ENCODE measurements at regions not wholly inside any gene's neighbourhood (a gene's known extent, or its start where the extent isn't known, plus 50 kb on each side); places are given as distances from the start of the nearest gene placed in this dataset.

DNA sequence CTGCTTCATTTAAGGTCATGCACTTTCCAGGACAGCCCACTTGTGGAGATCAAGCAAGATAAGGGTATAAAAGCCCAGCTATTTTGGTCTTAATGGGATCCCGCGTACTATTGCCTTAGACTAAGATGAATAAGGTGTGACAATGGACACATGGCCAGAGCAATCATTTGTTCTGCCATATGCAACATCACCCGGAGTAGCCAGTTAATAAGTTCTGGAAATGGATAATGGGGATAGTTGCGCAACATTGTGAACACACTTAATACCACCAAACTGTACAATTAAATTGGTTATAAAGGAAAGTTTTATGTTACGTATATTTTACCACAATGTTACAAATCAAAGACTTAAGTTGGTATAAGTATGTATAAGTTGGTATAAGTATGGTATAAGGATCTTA lies 674.5 kb downstream of the HDGFL1 start:
- no peak for DNase-seq (ENCODE audit: low spot score)

DNA sequence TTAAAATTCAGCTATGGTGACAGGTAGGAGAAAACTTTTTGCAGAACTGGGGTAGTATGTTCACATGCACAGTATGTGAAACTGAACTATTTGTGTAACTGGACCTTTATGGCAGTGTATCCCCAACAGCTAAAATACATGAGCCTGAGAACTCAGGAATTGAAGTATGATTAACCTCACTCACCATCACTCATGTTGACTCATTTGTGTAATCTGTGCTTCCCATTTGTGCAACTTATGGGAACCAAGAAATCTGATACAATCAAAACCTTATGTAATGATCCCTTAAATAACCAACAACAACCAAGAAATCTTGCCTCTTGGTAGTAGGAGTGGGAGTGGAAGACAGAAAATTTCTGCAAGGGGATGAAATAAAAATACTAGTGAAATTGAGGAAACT lies 674.9 kb downstream of the HDGFL1 start:
- DNase-seq (ENCODE audit: low spot score) = no peak

DNA sequence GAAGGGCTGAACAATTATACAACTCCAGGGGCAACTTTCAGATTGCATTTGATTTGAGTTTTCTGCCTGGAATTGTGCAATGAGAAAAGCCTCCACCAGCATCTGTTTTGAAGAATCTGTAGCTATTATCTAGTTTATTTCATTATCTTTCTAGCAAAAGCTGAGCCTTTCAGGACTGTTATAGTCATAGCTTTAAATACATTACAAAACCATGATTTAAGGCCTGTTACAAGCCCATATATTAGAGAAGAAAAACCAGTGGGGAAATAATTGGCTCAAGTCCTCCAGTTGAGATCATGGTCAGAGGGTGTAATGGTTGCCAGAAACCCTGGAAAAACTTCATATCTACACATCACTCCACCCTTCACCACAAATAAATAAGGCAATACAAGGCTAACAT lies 676.2 kb downstream of the HDGFL1 start:
- no peak for DNase-seq (ENCODE audit: low spot score)

DNA sequence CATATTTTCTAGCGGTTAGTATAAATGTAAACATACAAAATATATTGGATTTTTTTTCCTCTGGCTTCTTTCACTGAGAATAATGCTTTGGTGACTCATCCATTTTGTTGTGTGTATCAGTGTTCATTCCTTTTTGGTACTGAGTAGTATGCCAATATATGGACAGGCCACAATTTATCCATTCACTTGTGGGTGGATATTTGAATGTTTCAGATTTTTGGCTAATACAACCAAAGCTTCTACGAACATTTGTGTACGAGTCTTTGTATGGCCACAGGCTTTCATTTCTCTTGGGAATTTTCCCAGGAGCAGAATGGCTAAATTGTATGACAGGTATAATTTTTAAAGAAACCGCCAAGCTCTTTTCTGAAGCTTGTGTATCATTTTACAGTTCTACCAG lies 677.5 kb downstream of the HDGFL1 start:
- no peak for DNase-seq (ENCODE audit: low spot score)

DNA sequence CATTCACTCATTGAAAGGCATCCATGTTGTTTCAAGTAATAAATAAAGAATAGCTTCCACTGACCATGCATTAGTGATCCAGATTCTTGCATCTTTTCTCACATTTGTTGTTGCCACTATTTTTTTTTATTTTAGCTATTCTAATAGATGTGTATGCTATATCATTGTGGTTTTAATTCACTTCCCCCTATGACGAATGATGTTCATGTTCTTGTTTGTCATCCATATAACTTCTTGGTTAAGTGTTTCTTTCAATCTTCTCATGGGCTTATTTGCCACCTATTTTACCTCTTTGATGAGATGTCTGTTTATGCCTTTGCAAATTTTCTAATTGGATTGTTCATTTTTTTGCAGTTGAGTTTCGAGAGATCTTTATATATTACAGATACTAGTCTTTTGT lies 681.2 kb downstream of the HDGFL1 start:
- no peak for DNase-seq (ENCODE audit: low spot score)

DNA sequence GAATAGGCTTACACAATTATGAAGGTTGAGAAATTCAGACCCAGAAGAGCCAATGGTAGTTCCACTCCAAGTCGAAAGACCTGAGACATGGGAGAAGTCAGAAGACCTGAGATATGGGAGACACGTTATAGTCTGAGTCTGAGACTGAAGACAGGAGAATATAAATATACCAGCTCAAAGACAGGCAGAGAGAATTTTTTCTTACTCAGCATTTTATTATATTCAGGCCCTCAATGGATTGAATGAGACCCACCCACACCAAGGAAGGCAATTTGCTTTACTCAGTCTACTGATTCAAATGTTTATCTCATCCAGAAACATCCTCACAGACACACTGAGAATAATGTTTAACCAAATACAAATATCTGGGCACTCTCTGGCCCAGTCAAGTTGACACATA lies 693.5 kb downstream of the HDGFL1 start:
- no peak for DNase-seq (ENCODE audit: low spot score)

DNA sequence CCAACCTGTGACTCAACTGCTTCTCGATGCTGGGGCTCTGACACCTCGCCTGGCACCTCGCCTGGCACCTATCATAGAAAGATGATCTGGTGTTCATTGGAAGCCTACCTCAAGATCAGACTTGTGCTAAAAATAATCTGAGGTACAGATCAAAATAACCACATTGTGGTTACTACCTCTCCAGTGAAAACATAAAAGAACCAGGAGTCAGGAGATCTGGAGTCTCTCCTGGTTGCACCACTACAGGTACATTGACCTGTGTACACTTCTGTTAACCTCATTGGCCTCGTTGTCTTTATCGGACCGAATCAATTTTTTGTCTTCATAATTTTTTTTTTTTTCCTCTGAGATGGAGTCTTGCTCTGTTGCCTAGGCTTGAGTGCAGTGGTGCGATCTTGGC lies 695.9 kb downstream of the HDGFL1 start:
- DNase-seq (ENCODE audit: low spot score) = no peak

DNA sequence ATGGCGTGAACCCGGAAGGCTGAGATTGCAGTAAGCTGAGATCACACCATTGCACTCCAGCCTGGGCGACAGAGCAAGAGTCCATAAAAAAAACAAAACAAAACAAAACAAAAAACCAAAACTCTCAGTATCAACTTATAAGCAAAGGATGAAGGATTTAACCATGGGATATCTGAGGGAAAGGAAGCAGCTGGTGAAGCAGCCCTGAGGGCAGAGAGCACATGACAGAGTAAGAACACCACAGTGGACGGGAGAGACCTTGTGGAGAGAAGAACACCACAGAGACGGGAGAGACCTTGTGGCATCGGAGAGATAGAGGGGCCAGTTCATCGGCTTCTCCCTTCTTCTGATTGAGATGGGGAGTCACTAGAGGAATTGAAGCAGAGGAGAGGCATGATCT lies 697.2 kb downstream of the HDGFL1 start:
- DNase-seq (ENCODE audit: low spot score) = no peak

DNA sequence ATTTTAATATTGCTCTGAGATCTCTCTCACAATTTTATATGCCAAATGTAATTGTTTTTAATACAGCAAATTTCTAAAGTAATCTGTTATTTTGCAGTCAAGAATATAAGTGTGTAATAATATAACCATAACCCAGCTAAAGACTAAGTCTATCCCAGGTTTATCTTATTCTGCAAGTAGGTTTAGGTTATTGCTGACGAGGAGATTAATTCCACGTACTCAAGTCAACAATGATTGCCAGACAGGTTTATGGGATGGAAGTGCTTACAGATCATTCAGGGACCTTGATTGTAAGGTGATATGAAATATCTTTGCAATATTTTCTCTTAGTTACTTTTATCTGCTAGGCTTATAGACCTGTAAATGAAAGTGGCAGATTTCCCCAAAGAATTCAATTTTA lies 698.3 kb downstream of the HDGFL1 start:
- no peak for DNase-seq (ENCODE audit: low spot score)

DNA sequence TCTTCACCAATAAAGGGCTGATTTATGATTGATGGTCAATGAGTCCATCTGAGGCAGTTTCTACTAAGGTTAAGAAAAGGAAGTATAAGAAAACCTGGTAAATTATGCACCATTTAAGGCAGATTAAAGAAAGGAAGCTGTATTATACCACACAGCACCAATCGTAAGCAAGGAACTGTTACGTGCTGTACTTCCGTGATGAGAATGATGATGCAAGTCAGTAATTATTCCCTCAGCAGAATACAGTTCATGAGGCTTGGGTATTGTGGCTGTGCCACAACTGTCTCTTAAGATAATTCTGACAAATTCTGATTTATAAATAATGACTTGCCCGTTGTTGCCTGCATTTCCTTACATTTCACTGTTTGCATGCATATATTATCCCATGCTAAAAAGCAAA lies 699.0 kb downstream of the HDGFL1 start:
- no peak for DNase-seq (ENCODE audit: low spot score)

DNA sequence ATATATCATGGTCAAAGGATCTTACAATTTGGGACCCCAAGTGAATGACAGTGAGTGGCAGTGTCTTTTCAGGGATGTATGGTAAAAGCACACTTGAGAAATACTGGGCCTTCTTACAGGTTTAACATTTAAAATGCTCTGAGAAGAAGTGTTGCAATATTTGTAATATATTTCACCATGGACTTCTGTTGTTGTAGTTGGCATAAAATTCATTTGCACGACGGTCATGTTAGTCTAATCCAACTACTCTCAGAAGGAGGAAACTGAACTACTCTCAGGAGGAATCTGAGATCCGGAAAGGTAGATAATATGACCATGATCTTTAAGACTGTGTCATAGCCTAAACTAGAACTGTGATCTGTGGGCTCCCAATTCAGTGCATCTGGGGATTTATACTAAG lies 700.1 kb downstream of the HDGFL1 start:
- no peak for DNase-seq (ENCODE audit: low spot score)

DNA sequence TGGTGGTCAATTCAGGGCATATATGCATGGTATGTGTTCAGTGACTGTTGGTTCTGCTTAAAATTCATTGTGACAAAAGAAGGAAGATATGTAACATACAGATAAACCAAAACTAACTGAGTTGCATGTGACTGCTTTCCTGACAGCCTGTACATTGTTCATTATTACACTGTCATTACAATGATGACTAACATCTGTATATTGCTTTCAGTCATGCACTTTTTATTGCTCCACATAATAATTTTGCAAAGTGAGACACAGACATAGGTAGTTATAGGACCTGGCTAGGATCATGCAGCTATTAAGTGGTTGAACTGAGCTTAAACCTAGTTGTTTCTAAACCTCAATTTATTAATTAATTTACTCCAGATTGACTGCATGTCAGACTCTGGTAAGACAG lies 703.2 kb downstream of the HDGFL1 start:
- no peak for DNase-seq (ENCODE audit: low spot score)

DNA sequence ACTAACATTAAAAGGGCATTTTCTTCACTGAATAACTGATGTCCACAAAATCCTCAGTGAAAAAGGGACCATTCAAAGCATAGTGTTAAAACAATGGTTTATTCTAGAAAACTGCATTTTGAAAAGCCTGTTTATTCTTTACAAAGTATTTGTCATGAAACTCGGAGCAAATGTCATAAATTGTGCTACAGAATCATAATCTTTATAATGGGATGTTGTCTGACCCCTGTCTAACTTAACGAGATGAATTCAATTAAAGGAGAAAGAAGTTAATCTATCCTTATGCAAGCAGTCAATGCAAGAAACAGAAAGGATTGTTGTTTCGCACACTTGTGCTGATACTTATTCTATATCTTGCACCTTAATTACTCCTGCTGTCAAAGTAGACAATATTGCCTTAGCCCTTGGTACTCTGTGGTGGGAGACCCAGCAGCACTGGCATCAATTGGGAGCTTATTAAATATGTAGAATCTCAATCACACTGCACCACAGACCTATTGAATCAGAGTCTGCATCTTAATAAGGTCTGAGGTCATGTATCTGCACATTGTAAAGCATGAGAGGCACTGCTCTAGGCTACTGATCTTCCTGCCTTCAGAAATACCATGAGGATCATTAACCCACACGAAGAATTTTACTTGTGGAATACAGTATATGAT lies 708.3 kb downstream of the HDGFL1 start:
- no peak for DNase-seq (ENCODE audit: low spot score)

DNA sequence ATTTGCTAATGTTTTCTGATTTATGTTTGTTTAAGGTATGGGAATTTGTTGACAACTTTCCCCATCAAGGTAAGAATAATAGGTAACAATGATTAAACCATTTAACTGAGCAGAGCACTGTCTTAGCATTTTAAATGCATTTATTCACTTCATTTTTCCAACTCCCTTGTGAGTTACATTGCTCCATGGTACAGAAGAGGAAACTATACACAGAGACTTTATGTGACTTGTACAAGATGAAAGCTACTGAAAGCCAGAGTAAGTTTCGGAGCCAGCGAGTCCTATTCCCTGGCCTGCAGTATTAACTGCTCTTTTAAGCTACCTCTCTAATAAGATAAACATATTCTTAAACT lies 708.8 kb downstream of the HDGFL1 start:
- no peak for DNase-seq (ENCODE audit: low spot score)

DNA sequence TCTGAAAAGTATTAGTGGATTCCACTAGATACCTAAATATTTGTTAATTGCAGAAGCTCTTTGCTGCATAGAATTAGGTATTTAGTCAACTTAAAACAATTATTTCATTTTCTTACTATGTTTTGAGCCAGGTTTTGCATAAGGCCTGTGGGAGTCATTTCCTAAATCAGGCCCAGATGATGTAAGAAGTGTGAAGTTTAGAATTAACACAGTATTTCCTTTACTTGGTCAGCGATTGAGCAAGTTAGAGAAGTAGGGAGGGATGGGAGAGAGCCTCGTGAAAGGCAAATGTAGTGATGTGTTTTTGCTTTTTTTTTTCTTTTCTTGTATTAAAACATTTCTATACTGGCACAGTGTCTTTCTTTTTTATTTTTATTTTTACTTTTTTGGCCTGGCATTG lies 711.1 kb downstream of the HDGFL1 start:
- DNase-seq (ENCODE audit: low spot score) = no peak

DNA sequence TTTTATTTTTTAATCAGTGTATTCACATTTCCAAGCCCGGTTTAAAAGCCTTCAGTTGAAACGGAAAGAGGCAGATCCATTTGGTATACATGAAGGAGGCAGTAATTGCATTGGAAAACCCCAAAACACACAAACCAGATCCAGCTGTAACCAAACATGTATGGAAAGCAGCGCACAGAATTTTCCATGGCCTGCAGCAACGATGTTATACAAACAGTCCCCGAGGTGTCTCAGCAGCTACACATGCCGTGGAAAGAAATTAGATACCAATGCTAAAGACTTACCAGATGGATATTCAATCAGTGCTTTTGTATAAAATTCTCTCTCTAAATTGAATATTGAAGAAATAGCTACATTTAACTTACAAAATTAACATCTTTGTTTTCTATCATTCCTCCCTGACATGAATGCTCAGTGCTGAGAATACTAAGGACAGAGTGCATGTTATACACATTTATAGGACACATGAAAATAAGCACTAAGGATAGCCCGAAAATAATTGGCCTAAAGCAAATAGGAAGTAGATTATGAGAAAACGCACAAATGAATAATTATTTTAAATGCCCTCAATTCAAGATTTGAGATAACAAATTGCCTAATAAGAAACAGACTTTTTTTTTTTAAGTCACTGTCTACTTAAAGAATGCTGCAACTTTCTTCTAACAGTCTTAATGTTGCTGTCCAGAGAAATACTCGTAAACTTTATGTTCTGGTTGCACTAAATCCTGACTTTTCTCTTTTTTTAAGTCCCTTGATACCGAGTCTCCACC lies 713.1 kb downstream of the HDGFL1 start:
- DNase-seq (ENCODE audit: low spot score) = no peak

DNA sequence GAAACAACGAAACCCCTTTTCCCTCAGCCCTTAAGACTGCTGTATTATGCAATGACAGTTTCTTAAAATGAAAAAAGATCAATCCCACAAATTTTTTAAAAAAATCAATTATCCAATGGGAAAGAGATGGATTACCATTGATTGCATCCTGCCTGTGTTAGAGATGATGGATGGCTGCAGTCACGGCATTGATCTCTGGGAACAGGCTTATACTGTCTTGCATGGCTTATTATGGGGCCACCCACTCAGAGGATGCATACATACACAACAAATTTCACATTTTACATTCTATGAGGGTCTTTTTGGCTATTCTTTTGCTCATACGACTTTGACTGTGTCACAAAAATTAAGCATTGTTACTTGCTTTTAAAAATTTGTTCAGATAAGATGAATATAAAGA lies 724.3 kb downstream of the HDGFL1 start:
- DNase-seq (ENCODE audit: low spot score) = no peak

DNA sequence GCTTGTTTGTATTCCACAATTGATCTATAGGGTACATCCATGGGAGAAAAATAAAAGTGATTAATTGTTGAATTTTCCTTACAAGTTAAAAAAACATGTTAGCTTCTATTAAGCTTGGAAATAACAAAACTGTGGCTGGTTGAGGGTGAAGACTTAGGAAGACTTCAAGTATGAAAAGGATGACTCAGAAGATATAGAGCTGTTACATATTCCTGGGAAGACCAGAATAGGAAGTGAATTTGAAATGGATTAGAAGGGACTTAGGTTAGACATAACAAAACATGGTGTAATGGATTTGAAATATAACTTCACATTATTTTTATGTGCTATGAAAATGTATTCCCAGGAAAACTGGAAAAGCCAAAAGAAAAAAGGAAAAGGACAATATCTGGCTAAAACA lies 732.2 kb downstream of the HDGFL1 start:
- no peak for DNase-seq (ENCODE audit: low spot score)

DNA sequence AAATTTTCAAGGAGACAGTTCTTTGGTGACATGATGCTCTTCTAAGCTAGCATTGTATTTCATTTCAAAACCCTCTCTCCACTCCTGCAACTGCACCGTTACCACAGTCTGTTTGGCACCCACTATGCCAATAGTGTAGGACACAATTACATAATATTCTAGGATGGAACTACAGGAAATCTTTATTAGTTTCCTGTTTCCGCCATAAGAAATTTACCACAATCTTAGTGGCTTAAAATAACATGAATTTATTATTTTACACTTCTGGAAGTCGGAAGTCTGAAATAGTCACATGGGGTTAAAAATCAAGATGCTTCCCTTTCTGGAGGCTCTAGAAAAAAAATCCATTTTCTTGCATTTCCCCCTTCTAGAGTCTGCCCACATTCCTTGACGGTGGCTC lies 733.1 kb downstream of the HDGFL1 start:
- DNase-seq (ENCODE audit: low spot score) = no peak

DNA sequence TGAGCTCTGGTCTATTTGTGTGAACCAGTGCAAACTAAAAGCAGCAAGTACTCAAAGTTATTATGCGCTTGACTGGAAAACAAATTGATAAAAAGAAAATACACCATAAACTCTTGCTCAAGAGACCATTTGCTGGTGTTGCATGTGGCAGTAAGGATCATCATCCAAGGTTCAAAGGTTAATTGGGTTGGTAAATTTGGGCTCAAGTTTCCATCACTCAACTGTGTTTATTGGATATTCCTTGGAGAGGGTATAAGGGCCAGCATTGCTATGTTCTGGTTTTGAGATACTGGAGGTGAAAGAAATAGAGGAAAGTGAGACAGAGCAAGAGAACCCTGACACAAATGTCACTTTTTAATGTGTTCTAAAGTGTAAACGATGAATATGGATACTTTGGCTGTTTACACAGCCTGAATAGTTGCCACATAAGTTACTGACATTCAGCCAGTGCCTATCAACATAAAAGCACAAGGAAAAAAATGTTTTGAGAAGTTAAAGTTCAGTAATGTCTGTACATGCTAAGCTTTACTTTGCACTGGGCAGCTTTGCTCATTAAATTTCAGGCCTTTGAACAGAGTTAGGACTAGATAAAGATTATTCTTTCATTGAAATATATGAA lies 736.1 kb downstream of the HDGFL1 start:
- no peak for DNase-seq (ENCODE audit: low spot score)

DNA sequence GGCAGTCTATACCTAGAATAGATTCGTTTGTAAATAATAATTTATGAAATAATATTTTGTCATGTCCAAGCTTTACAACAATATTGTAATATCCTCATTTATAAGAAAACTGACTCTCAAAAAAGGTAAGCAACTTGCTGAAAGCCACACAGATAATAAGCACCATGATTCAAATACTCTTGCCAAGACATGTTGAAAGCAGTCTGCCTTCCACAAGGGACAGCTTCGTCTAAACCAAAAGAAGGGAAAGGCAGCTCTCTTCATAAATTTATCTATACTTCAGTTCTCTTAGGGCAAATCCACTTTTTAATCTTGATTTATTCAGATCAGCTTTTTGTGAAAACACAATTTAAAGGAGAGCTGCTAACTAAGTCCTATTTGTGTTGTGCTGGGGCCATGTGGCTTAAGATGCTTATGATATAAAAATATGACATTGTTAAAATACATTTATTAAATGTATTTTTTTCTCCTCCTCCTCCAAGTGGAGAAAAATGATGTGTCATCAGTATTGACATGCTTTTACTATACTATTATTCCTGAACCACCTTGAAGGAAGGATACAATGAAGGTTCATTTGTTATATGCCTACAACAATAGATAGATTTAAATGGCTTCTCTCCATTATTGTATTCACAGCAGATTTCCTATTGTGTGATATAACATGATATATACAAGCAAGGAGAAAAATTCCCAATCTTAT lies 737.0 kb downstream of the HDGFL1 start:
- no peak for DNase-seq (ENCODE audit: low spot score)

DNA sequence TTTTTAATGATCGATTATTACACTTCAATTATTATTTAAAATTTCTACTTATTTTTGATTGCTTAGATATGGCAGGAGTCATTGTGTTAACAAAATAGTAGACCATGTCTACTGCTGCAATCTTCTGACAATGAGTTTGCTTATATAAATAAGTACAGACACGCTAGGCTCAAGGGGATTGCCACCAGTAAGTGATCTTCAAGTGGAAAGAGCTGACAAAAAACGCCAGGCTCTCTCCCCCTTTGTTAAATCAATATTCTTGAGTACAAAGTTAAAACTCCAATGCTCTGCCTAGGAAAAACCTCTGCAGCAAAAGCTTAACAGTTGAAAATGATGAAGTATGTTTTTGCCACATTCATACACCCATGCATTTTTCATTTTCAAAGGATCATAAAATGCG lies 738.1 kb downstream of the HDGFL1 start:
- DNase-seq (ENCODE audit: low spot score) = no peak

DNA sequence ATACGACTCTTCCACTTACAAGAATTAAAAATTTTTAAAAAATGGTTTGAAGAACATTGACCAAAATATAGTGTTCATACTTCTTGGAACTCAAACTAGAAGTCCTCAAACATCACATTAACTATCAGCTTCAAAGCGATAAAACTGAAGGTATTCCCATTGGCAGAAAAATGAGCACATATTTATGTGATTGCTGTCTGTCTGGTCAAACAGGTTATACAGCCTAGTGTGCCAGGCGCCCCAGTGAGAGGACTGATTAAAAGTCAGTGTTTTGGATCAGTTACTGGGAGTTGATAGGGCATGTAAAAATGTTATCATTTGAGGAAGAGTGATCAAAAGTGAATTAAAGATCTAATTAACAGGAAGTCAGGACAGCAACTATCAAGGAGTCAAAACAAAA lies 738.8 kb downstream of the HDGFL1 start:
- DNase-seq (ENCODE audit: low spot score) = no peak

Data from NAMALWA (cell line).